Neural cell (in vitro differentiated cells): ENCODE measurements at regions not wholly inside any gene's neighbourhood (a gene's known extent, or its start where the extent isn't known, plus 50 kb on each side); places are given as distances from the start of the nearest gene placed in this dataset.
A peak's percentile ranks its signal among the peaks of the same experiment; 100 is the strongest.

ENCODE experiments used
- H2AFZ ChIP-seq: fragments of 200-600, 300-800 bp; sonication (generic), shearing (Covaris generic); 2 replicates; pipeline ENCODE4 v1.6.0; 2014; ENCODE audit warnings: low read depth, mild to moderate bottlenecking, antibody characterized with exemption, low read length, moderate library complexity
- H3F3A ChIP-seq: fragments of 200-600 bp; shearing (Covaris generic); 2 replicates; pipeline ENCODE4 v1.6.1; 2016; ENCODE audit warnings: mild to moderate bottlenecking, moderate library complexity, mixed read lengths, antibody characterized with exemption, low read length; ENCODE audit not compliant: insufficient read depth, poor library complexity, severe bottlenecking
- H3K27ac ChIP-seq: fragments of 200-600, 300-800 bp; sonication (generic), shearing (Covaris generic); 2 replicates; pipeline ENCODE4 v1.5.1; 2014; ENCODE audit warnings: mild to moderate bottlenecking, low read length, moderate library complexity
- H3K27me3 ChIP-seq: fragments of 300-800, 200-600 bp; sonication (generic), shearing (Covaris generic); 2 replicates; pipeline ENCODE4 v1.6.0; 2014; ENCODE audit warnings: mild to moderate bottlenecking, low read depth, low read length, moderate library complexity; ENCODE audit not compliant: insufficient read depth
- H3K36me3 ChIP-seq: fragments of 300-800, 200-600 bp; sonication (generic), shearing (Covaris generic); 2 replicates; pipeline ENCODE4 v1.5.1; 2014; ENCODE audit warnings: mild to moderate bottlenecking, antibody characterized with exemption, low read length, moderate library complexity; ENCODE audit not compliant: insufficient read depth
- H3K4me2 ChIP-seq: fragments of 300-800, 200-600 bp; sonication (generic), shearing (Covaris generic); 2 replicates; pipeline ENCODE4 v1.6.0; 2014; ENCODE audit warnings: mild to moderate bottlenecking, low read length
- H3K4me3 ChIP-seq: fragments of 300-800, 200-600 bp; sonication (generic), shearing (Covaris generic); 2 replicates; pipeline ENCODE4 v1.5.1; 2014; ENCODE audit warnings: mild to moderate bottlenecking, low read length, moderate library complexity
- H3K79me2 ChIP-seq: fragments of 200-600 bp; shearing (Covaris generic); replicated peaks from 2 replicates; pipeline ENCODE4 v1.6.0; 2014; ENCODE audit warnings: mild to moderate bottlenecking, low read length, moderate library complexity; ENCODE audit not compliant: insufficient read depth
- H3K9ac ChIP-seq: fragments of 300-800, 200-600 bp; sonication (generic), shearing (Covaris generic); 2 replicates; pipeline ENCODE4 v1.6.1; 2016; ENCODE audit warnings: mild to moderate bottlenecking, low read length, mixed read lengths
- H3K9me2 ChIP-seq: fragments of 200-600 bp; shearing (Covaris generic); 2 replicates; pipeline ENCODE4 v1.6.1; 2016; ENCODE audit warnings: mild to moderate bottlenecking, low read length, mixed read lengths; ENCODE audit not compliant: insufficient read depth
- H3K9me3 ChIP-seq: fragments of 200-600, 300-800 bp; sonication (generic), shearing (Covaris generic); 2 replicates; pipeline ENCODE4 v1.6.1; 2016; ENCODE audit warnings: mild to moderate bottlenecking, mixed run types, low read length, moderate library complexity, mixed read lengths
- H4K20me1 ChIP-seq: fragments of 200-600 bp; shearing (Covaris generic); 2 replicates; pipeline ENCODE4 v1.6.1; 2016; ENCODE audit warnings: mild to moderate bottlenecking, mixed run types; ENCODE audit not compliant: insufficient read depth
- CTCF ChIP-seq: fragments of 450-650 bp; IDR thresholded peaks from 2 replicates; pipeline ENCODE4 v1.5.1; 2014; ENCODE audit warnings: antibody characterized with exemption, mild to moderate bottlenecking, moderate library complexity; ENCODE audit not compliant: poor library complexity, severe bottlenecking
- EP300 ChIP-seq: fragments of 450-650 bp; conservative IDR thresholded peaks from 2 replicates; pipeline ENCODE4 v1.6.1; 2014; ENCODE audit warnings: antibody characterized with exemption, mild to moderate bottlenecking, moderate library complexity; ENCODE audit not compliant: poor library complexity, severe bottlenecking
- EZH2 ChIP-seq: fragments of 200-600, 300-800 bp; shearing (Covaris generic), sonication (generic); IDR thresholded peaks from 2 replicates; pipeline ENCODE4 v1.6.1; 2014; ENCODE audit warnings: antibody characterized with exemption, low read length, borderline replicate concordance, mild to moderate bottlenecking; ENCODE audit not compliant: insufficient read depth, poor library complexity, severe bottlenecking
- MXI1 ChIP-seq: fragments of 450-650 bp; conservative IDR thresholded peaks from 2 replicates; pipeline ENCODE4 v1.6.1; 2014; ENCODE audit warnings: antibody characterized with exemption, mild to moderate bottlenecking; ENCODE audit not compliant: poor library complexity, severe bottlenecking
- POLR2AphosphoS5 ChIP-seq: IDR thresholded peaks from 2 replicates; pipeline ENCODE4 v1.6.1; 2012
- RAD21 ChIP-seq: fragments of 450-650 bp; conservative IDR thresholded peaks from 2 replicates; pipeline ENCODE4 v1.6.1; 2014; ENCODE audit warnings: antibody characterized with exemption, mild to moderate bottlenecking, moderate library complexity
- REST ChIP-seq: IDR thresholded peaks from 2 replicates; pipeline ENCODE4 v1.6.1; 2012; ENCODE audit warnings: borderline replicate concordance
- SMC3 ChIP-seq: fragments of 450-650 bp; conservative IDR thresholded peaks from 2 replicates; pipeline ENCODE4 v1.6.1; 2014; ENCODE audit warnings: antibody characterized with exemption, mild to moderate bottlenecking, moderate library complexity; ENCODE audit not compliant: poor library complexity
- TAF1 ChIP-seq: IDR thresholded peaks from 2 replicates; pipeline ENCODE4 v1.6.1; 2012; ENCODE audit warnings: low read depth

- TF ChIP-seq POLR2AphosphoS5 (no peak), TAF1 (no peak), RAD21 (peak; percentile 66), EP300 (no peak), EZH2 (no peak), REST (no peak), SMC3 (peak; percentile 67), MXI1 (no peak), CTCF (peak; percentile 65)
- no peaks in the 10 kb centered on the region for H3F3A ChIP-seq
- no peak overlapping the region for H3K4me2 ChIP-seq
- no peak overlapping the region for H2AFZ ChIP-seq
- no peaks in the 10 kb centered on the region for H3K79me2 ChIP-seq
- no peaks in the 10 kb centered on the region for H3K9me2 ChIP-seq
- H3K27me3 ChIP-seq: no peaks in the 10 kb centered on the region
- H3K36me3 ChIP-seq: no peaks in the 10 kb centered on the region
- no peak overlapping the region for H3K9ac ChIP-seq
- H3K27ac ChIP-seq: no peak overlapping the region
- H4K20me1 ChIP-seq: no peaks in the 10 kb centered on the region
- no peaks in the 10 kb centered on the region for H3K9me3 ChIP-seq
- H3K4me3 ChIP-seq: no peak overlapping the region
Observed at GRCh38 chr2:211033765-211034164, 477.4 kb downstream of the CPS1 start.

- no peak overlapping the region for H3K27ac ChIP-seq
- no peaks in the 10 kb centered on the region for H3F3A ChIP-seq
- no peak overlapping the region for H2AFZ ChIP-seq
- no peaks in the 10 kb centered on the region for H3K9me3 ChIP-seq
- no peak overlapping the region for H3K4me3 ChIP-seq
- no peaks in the 10 kb centered on the region for H3K9me2 ChIP-seq
- TF ChIP-seq CTCF (peak; percentile 15), REST (no peak), TAF1 (no peak)
- no peaks in the 10 kb centered on the region for H3K79me2 ChIP-seq
- no peak overlapping the region for H3K4me2 ChIP-seq
- no peak overlapping the region for H3K9ac ChIP-seq
- H3K27me3 ChIP-seq: no peaks in the 10 kb centered on the region
- no peaks in the 10 kb centered on the region for H4K20me1 ChIP-seq
- H3K36me3 ChIP-seq: no peaks in the 10 kb centered on the region
Observed at GRCh38 chr2:211035548-211036185, 479.3 kb downstream of the CPS1 start.
